K562 (cell line): ENCODE measurements at regions not wholly inside any gene's neighbourhood (a gene's known extent, or its start where the extent isn't known, plus 50 kb on each side); places are given as distances from the start of the nearest gene placed in this dataset.

ENCODE experiments used
- BCOR ChIP-seq: fragments of 450-650 bp; IDR thresholded peaks from 2 replicates; pipeline ENCODE4 v1.6.1; 2016
- BRCA1 ChIP-seq, 2 experiments: fragments of 450-650 bp in 1 of 2; sonication (generic) in 1 of 2; formaldehyde crosslinking in 1 of 2; IDR thresholded peaks; 2 replicates each; pipeline versions ENCODE4 v1.5.0 to v1.6.1; 2017 to 2020; ENCODE audit warnings: mild to moderate bottlenecking in 1 of 2, missing genetic modification reagents in 1 of 2
- BRD9 ChIP-seq: fragments of 450-650 bp; IDR thresholded peaks from 2 replicates; pipeline ENCODE4 v1.6.1; 2018; ENCODE audit warnings: low read depth; ENCODE audit not compliant: partially characterized antibody
- CBFA2T2 ChIP-seq: fragments of 450-650 bp; conservative IDR thresholded peaks from 2 replicates; pipeline ENCODE4 v1.6.1; 2017; ENCODE audit warnings: mild to moderate bottlenecking
- CBFA2T3 ChIP-seq: fragments of 450-650 bp; IDR thresholded peaks from 2 replicates; pipeline ENCODE4 v1.6.1; 2017
- EHMT2 ChIP-seq: fragments of 450-650 bp; IDR thresholded peaks from 2 replicates; pipeline ENCODE4 v1.6.1; 2018; ENCODE audit warnings: antibody characterized with exemption
- ELF4 ChIP-seq: fragments of 450-650 bp; formaldehyde crosslinking; IDR thresholded peaks from 2 replicates; pipeline ENCODE4 v1.4.0; 2022; ENCODE audit warnings: missing genetic modification characterization
- EP300 ChIP-seq: IDR thresholded peaks from 2 replicates; pipeline ENCODE4 v1.6.1; 2012; ENCODE audit warnings: low read length, improper control_type of control experiment
- FIP1L1 ChIP-seq: fragments of 200-400 bp; formaldehyde crosslinking; IDR thresholded peaks from 2 replicates; pipeline ENCODE4 v1.6.1; 2018; ENCODE audit warnings: mild to moderate bottlenecking, low read depth, low read length; ENCODE audit not compliant: poor library complexity, severe bottlenecking
- HMG20A ChIP-seq: fragments of 450-650 bp; formaldehyde crosslinking; conservative IDR thresholded peaks from 2 replicates; pipeline ENCODE4 v1.4.0; 2020; ENCODE audit warnings: mild to moderate bottlenecking, mixed read lengths
- HNRNPL ChIP-seq: fragments of 200-400 bp; formaldehyde crosslinking; IDR thresholded peaks from 2 replicates; pipeline ENCODE4 v1.6.1; 2017; ENCODE audit warnings: low read depth, mild to moderate bottlenecking, low read length
- MAFG ChIP-seq: fragments of 450-650 bp; conservative IDR thresholded peaks from 2 replicates; pipeline ENCODE4 v1.6.1; 2016; ENCODE audit warnings: missing genetic modification characterization, missing compliant biosample characterization
- POLR2AphosphoS2 ChIP-seq: IDR thresholded peaks from 2 replicates; pipeline ENCODE4 v1.6.1; 2012; ENCODE audit warnings: low read length, improper control_type of control experiment
- RFX1 ChIP-seq: fragments of 450-650 bp; IDR thresholded peaks from 2 replicates; pipeline ENCODE4 v1.6.1; 2016; ENCODE audit warnings: mild to moderate bottlenecking, moderate library complexity
- RNF2 ChIP-seq: sonication (generic); IDR thresholded peaks from 2 replicates; pipeline ENCODE4 v1.6.1; 2016
- SMARCA4 ChIP-seq: fragments of 450-650 bp; IDR thresholded peaks from 2 replicates; pipeline ENCODE4 v1.6.1; 2016
- SMARCE1 ChIP-seq: fragments of 450-650 bp; IDR thresholded peaks from 2 replicates; pipeline ENCODE4 v1.7.1; 2016; ENCODE audit warnings: mild to moderate bottlenecking
- TEAD4 ChIP-seq, 2 experiments: sonication (generic) in 1 of 2; formaldehyde crosslinking in 1 of 2; IDR thresholded peaks; 2 replicates each; pipeline versions ENCODE4 v1.6.1 to v1.8.0; 2012 to 2022; ENCODE audit warnings: borderline replicate concordance in 1 of 2, inconsistent platforms in 1 of 2, low read length in 1 of 2, mild to moderate bottlenecking in 1 of 2, missing genetic modification reagents in 1 of 2
- ZBTB1 ChIP-seq: sonication (generic); formaldehyde crosslinking; IDR thresholded peaks from 2 replicates; pipeline ENCODE4 v1.8.1; 2023; ENCODE audit warnings: missing genetic modification reagents, low read depth, mild to moderate bottlenecking, borderline replicate concordance
- ZBTB17 ChIP-seq: fragments of 450-650 bp; formaldehyde crosslinking; IDR thresholded peaks from 2 replicates; pipeline ENCODE4 v1.4.0; 2020; ENCODE audit warnings: mild to moderate bottlenecking
- ZNF23 ChIP-seq: fragments of 250-450 bp; sonication (Bioruptor Pico); IDR thresholded peaks from 2 replicates; pipeline ENCODE4 v1.4.0; 2020; ENCODE audit warnings: mild to moderate bottlenecking
- ZNF239 ChIP-seq: fragments of 250-450 bp; sonication (Bioruptor Pico); IDR thresholded peaks from 2 replicates; pipeline ENCODE4 v1.4.0; 2020; ENCODE audit warnings: mild to moderate bottlenecking
- ZNF3 ChIP-seq: fragments of 250-450 bp; sonication (Bioruptor Pico); IDR thresholded peaks from 2 replicates; pipeline ENCODE4 v1.5.0; 2021; ENCODE audit warnings: mild to moderate bottlenecking, moderate library complexity
- ZNF408 ChIP-seq: fragments of 250-450 bp; sonication (Bioruptor Pico); IDR thresholded peaks from 2 replicates; pipeline ENCODE4 v1.4.0; 2020; ENCODE audit warnings: low read depth, mild to moderate bottlenecking, moderate library complexity
- ZNF444 ChIP-seq: fragments of 250-450 bp; sonication (Bioruptor Pico); IDR thresholded peaks from 2 replicates; pipeline ENCODE4 v1.4.0; 2020; ENCODE audit warnings: mild to moderate bottlenecking, moderate library complexity
- ZNF785 ChIP-seq: fragments of 250-450 bp; sonication (Bioruptor Pico); IDR thresholded peaks from 2 replicates; pipeline ENCODE4 v1.4.0; 2020; ENCODE audit warnings: mild to moderate bottlenecking
- TF ChIP-seq, protein P1 (sequence below): sonication (generic); IDR thresholded peaks from 2 replicates; pipeline ENCODE4 v1.6.1; 2016
- TF ChIP-seq, protein P2 (sequence below): sonication (generic); formaldehyde crosslinking; IDR thresholded peaks from 2 replicates; pipeline ENCODE4 v1.8.0; 2022; ENCODE audit warnings: mild to moderate bottlenecking, low read depth, missing genetic modification reagents
- TF ChIP-seq, protein P3 (sequence below): sonication (generic); formaldehyde crosslinking; IDR thresholded peaks from 2 replicates; pipeline ENCODE4 v1.5.0; 2020; ENCODE audit warnings: missing genetic modification reagents
- TF ChIP-seq, protein P4 (sequence below): fragments of 450-650 bp; formaldehyde crosslinking; IDR thresholded peaks from 2 replicates; pipeline ENCODE4 v1.4.0; 2022; ENCODE audit warnings: missing genetic modification characterization

DNA sequence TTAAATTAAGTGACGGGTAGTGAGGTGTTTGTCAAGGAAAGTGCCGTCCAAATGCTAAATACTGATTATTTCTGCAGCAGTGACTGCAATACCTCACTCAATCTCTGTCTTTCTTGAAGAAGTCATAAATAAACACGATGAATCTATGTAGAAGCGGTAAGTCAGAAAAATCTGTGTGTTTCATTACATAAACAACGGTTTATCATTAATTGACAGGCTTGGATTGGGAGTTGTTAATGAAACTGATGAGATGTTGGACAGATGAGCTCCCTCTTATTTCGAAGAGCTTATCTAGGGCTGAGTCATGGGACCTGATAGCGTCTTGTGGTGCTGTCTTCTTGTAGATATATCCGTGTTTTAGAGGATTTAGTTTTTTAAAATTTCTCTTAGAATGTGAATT is 92.2 kb upstream of the SAMD11 start (continued):
- TF ChIP-seq MAFG (tag) (peak; percentile 42; the same call in 1 of the 2 replicates), SMARCA4 (peak; percentile 84), RNF2 (no peak), EP300 (no peak), ZNF785 (CRISPR knock-in tag) (no peak), SMARCE1 (peak; percentile 59; the same call in 1 of the 2 replicates), ZNF444 (no peak), ELF4 (no peak), ZBTB1 (CRISPR knock-in tag) (no peak), HNRNPL (no peak), BRCA1 (IDR thresholded peaks at IDR 0.05) (no peak), BRCA1 (CRISPR knock-in tag; IDR thresholded peaks at IDR 0.05) (no peak), ZNF23 (no peak), ZNF239 (no peak), EHMT2 (no peak), HMG20A (CRISPR knock-in tag) (no peak), RFX1 (no peak), BRD9 (no peak), TEAD4 (IDR thresholded peaks at IDR 0.05; ENCODE audit: low read length) (0 out of 2 replicates have a peak, but pooled peaks have one; percentile 16), TEAD4 (CRISPR knock-in tag; IDR thresholded peaks at IDR 0.05; ENCODE audit: borderline replicate concordance) (no peak), ZNF3 (CRISPR knock-in tag) (no peak), FIP1L1 (no peak), POLR2AphosphoS2 (no peak), ZNF408 (no peak), CBFA2T3 (peak; percentile 32; the same call in 1 of the 2 replicates), CBFA2T2 (no peak), ZBTB17 (no peak), BCOR (no peak)
- TF ChIP-seq, protein P1, sequence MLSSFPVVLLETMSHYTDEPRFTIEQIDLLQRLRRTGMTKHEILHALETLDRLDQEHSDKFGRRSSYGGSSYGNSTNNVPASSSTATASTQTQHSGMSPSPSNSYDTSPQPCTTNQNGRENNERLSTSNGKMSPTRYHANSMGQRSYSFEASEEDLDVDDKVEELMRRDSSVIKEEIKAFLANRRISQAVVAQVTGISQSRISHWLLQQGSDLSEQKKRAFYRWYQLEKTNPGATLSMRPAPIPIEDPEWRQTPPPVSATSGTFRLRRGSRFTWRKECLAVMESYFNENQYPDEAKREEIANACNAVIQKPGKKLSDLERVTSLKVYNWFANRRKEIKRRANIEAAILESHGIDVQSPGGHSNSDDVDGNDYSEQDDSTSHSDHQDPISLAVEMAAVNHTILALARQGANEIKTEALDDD = no peak
- TF ChIP-seq, protein P2, sequence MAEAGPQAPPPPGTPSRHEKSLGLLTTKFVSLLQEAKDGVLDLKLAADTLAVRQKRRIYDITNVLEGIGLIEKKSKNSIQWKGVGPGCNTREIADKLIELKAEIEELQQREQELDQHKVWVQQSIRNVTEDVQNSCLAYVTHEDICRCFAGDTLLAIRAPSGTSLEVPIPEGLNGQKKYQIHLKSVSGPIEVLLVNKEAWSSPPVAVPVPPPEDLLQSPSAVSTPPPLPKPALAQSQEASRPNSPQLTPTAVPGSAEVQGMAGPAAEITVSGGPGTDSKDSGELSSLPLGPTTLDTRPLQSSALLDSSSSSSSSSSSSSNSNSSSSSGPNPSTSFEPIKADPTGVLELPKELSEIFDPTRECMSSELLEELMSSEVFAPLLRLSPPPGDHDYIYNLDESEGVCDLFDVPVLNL (CRISPR knock-in tag) = no peak
- TF ChIP-seq, protein P3, sequence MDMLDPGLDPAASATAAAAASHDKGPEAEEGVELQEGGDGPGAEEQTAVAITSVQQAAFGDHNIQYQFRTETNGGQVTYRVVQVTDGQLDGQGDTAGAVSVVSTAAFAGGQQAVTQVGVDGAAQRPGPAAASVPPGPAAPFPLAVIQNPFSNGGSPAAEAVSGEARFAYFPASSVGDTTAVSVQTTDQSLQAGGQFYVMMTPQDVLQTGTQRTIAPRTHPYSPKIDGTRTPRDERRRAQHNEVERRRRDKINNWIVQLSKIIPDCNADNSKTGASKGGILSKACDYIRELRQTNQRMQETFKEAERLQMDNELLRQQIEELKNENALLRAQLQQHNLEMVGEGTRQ (CRISPR knock-in tag) = no peak
- TF ChIP-seq, protein P4, sequence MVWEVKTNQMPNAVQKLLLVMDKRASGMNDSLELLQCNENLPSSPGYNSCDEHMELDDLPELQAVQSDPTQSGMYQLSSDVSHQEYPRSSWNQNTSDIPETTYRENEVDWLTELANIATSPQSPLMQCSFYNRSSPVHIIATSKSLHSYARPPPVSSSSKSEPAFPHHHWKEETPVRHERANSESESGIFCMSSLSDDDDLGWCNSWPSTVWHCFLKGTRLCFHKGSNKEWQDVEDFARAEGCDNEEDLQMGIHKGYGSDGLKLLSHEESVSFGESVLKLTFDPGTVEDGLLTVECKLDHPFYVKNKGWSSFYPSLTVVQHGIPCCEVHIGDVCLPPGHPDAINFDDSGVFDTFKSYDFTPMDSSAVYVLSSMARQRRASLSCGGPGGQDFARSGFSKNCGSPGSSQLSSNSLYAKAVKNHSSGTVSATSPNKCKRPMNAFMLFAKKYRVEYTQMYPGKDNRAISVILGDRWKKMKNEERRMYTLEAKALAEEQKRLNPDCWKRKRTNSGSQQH (CRISPR knock-in tag) = no peak
